ENCODE measurements at regions not wholly inside any gene's neighbourhood (a gene's known extent, or its start where the extent isn't known, plus 50 kb on each side); places are given as distances from the start of the nearest gene placed in this dataset.

- no peaks in the 10 kb centered on the region for H3K79me1 ChIP-seq (ENCODE audit: low read depth, low read length)
- H2BK5ac ChIP-seq (ENCODE audit: low read depth, low read length) = no peak overlapping the region
- no peak overlapping the region for H3K18ac ChIP-seq (ENCODE audit: extremely low read depth, low read length)
- H2AFZ ChIP-seq (ENCODE audit: low read length) = no peak overlapping the region
- H2BK120ac ChIP-seq (replicated peaks; ENCODE audit: low read depth, low read length) = no peak overlapping the region
- no peaks in the 10 kb centered on the region for H3K27me3 ChIP-seq (replicated peaks in 1 of 4; ENCODE audit: control insufficient read depth in 3 of 4, extremely low read depth in 1 of 4, insufficient read depth in 3 of 4, low read length in 3 of 4)
- ChIA-PET POLR2A (ENCODE audit: partially characterized antibody) (no interaction called here), CTCF (ENCODE audit: partially characterized antibody) (no interaction called here)
- no peaks in the 10 kb centered on the region for H3K9me3 ChIP-seq (ENCODE audit: insufficient read depth in 2 of 2, low read depth in 1 of 2, low read length in 1 of 2)
- no peak overlapping the region for H3K4me2 ChIP-seq (ENCODE audit: insufficient read depth in 1 of 2, low read depth in 2 of 2, low read length in 2 of 2)
- H2BK15ac ChIP-seq (ENCODE audit: low read length) = no peak overlapping the region
- H3K14ac ChIP-seq (ENCODE audit: insufficient read length) = no peak overlapping the region
- no peak overlapping the region for H3K56ac ChIP-seq (replicated peaks; ENCODE audit: insufficient read length, low read depth, low read length)
- no peak overlapping the region for H3K23ac ChIP-seq (ENCODE audit: insufficient read length)
- H3K27ac ChIP-seq (ENCODE audit: low read depth, low read length) = no peak overlapping the region
- H3K4me3 ChIP-seq (ENCODE audit: extremely low read depth in 1 of 4, insufficient read depth in 2 of 4, low read depth in 3 of 4, low read length in 4 of 4) = no peak overlapping the region
- H3K36me3 ChIP-seq (ENCODE audit: control insufficient read depth in 2 of 4, insufficient read depth in 4 of 4, low read length in 3 of 4) = no peaks in the 10 kb centered on the region; a peak in 1 of 8 replicates
- H2BK20ac ChIP-seq (ENCODE audit: low read length) = no peak overlapping the region
- no peak overlapping the region for H4K5ac ChIP-seq (ENCODE audit: insufficient read length, low read depth, low read length)
- DNase-seq (ENCODE audit: low read depth in 1 of 2, low spot score in 2 of 2) = no peak
- no peak overlapping the region for H4K8ac ChIP-seq (ENCODE audit: extremely low read depth, insufficient read depth, low read length)
- no peaks in the 10 kb centered on the region for H4K20me1 ChIP-seq (replicated peaks in 1 of 2; ENCODE audit: control insufficient read depth in 1 of 2, insufficient read depth in 2 of 2, low read length in 2 of 2)
- H3K4ac ChIP-seq (replicated peaks; ENCODE audit: insufficient read length, low read depth, low read length) = no peak overlapping the region
- no peak overlapping the region for H3K9ac ChIP-seq (replicated peaks in 1 of 4; ENCODE audit: extremely low read depth in 1 of 4, low read depth in 3 of 4, low read length in 3 of 4)
- H2AK5ac ChIP-seq (ENCODE audit: low read depth, low read length) = no peak overlapping the region
- no peaks in the 10 kb centered on the region for H3K23me2 ChIP-seq (ENCODE audit: low read depth, low read length)
- no peak overlapping the region for H2BK12ac ChIP-seq (ENCODE audit: low read depth, low read length)
- no peak overlapping the region for H4K91ac ChIP-seq (replicated peaks; ENCODE audit: insufficient read length, low read length)
- no peaks in the 10 kb centered on the region for H3K79me2 ChIP-seq (ENCODE audit: control insufficient read depth in 1 of 2, insufficient read depth in 2 of 2, low read length in 2 of 2)
- no peak for FAIRE-seq
- WGBS, 2 experiments (ENCODE audit: extremely low coverage in 1 of 2, insufficient coverage in 1 of 2, insufficient read length in 1 of 2, insufficient replicate concordance in 2 of 2, low coverage in 1 of 2, low lambda C conversion rate in 2 of 2, missing lambda C conversion rate in 1 of 2) = 89% methylated on average over 3 of the region's 3 CpGs; no CpG with 5 or more reads in 1 of the 2 experiments
- H3K4me1 ChIP-seq (replicated peaks in 1 of 4; ENCODE audit: control insufficient read depth in 3 of 4, insufficient read depth in 4 of 4, low read length in 3 of 4) = no peaks in the 10 kb centered on the region
- TF ChIP-seq SRF (IDR thresholded peaks at IDR 0.05; ENCODE audit: low read depth, low read length) = no peak
- no peak for TF ChIP-seq SIN3A (conservative IDR thresholded peaks at IDR 0.05 in 1 of 2, IDR thresholded peaks at IDR 0.05 in 1 of 2; ENCODE audit: low read depth in 1 of 2, low read length in 2 of 2)
- TF ChIP-seq RAD21 (IDR thresholded peaks at IDR 0.05 in 1 of 2, conservative IDR thresholded peaks at IDR 0.05 in 1 of 2; ENCODE audit: low read depth in 2 of 2, low read length in 2 of 2) = no peak
- TF ChIP-seq TBP (IDR thresholded peaks at IDR 0.05; ENCODE audit: low read depth, low read length) = no peak
- TF ChIP-seq KDM1A (IDR thresholded peaks at IDR 0.05; ENCODE audit: borderline replicate concordance, low read length) = no peak
- TF ChIP-seq USF2 (IDR thresholded peaks at IDR 0.05; ENCODE audit: low read length) = no peak
- no peak for TF ChIP-seq HDAC2 (IDR thresholded peaks at IDR 0.05; ENCODE audit: borderline replicate concordance in 1 of 2, low read depth in 2 of 2, low read length in 2 of 2)
- TF ChIP-seq SIX5 (IDR thresholded peaks at IDR 0.05; ENCODE audit: low read depth, low read length) = no peak
- no peak for TF ChIP-seq ATF3 (IDR thresholded peaks at IDR 0.05; ENCODE audit: insufficient read depth, low read depth, low read length)
- TF ChIP-seq TAF1 (IDR thresholded peaks at IDR 0.05; ENCODE audit: low read depth, low read length) = no peak
- TF ChIP-seq SAP30 (IDR thresholded peaks at IDR 0.05; ENCODE audit: insufficient read depth, insufficient replicate concordance, low read length) = no peak
- no peak for TF ChIP-seq EGR1 (IDR thresholded peaks at IDR 0.05; ENCODE audit: borderline replicate concordance, low read depth, low read length)
These were observed 287.1 kb upstream of the SUCLG2 start for GRCh38 chr3:67941433-67942030.
